ENCODE measurements at regions not wholly inside any gene's neighbourhood (a gene's known extent, or its start where the extent isn't known, plus 50 kb on each side); places are given as distances from the start of the nearest gene placed in this dataset.

DNA sequence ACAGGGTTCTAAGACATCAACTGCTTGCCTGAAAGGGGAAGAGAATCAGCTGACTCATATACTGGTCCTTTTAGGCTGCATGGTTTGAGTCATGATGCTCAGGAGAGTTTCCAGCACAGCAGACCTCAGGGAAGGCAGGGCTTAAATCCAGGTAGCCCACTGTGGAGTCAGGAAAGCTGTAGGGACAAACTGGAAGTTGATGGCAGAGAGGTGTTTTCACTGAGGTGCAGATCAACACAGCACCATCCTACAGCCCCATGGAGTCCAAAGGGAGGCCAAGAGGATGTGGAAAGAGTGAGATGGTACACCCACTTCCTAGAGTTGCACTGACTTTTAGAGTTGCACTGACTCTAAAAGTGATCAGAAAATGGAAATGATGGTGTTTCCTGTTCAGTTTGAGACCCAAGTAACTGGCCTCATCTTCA lies 252.4 kb upstream of the DUSP10 start:
- no peaks in the 10 kb centered on the region for H3K4me1 ChIP-seq
- H3K27ac ChIP-seq: no peak overlapping the region
- intact Hi-C loops (cut with DNase I; ENCODE audit: low total_unique reads): no loop called here
- no peak for DNase-seq
- H3K9me3 ChIP-seq: no peaks in the 10 kb centered on the region
- H3K4me3 ChIP-seq: no peak overlapping the region
- no peaks in the 10 kb centered on the region for H3K36me3 ChIP-seq
- TF ChIP-seq POLR2A (IDR thresholded peaks at IDR 0.05) (no peak), POLR2AphosphoS5 (IDR thresholded peaks at IDR 0.05) (no peak)
- TF ChIP-seq, protein P1, sequence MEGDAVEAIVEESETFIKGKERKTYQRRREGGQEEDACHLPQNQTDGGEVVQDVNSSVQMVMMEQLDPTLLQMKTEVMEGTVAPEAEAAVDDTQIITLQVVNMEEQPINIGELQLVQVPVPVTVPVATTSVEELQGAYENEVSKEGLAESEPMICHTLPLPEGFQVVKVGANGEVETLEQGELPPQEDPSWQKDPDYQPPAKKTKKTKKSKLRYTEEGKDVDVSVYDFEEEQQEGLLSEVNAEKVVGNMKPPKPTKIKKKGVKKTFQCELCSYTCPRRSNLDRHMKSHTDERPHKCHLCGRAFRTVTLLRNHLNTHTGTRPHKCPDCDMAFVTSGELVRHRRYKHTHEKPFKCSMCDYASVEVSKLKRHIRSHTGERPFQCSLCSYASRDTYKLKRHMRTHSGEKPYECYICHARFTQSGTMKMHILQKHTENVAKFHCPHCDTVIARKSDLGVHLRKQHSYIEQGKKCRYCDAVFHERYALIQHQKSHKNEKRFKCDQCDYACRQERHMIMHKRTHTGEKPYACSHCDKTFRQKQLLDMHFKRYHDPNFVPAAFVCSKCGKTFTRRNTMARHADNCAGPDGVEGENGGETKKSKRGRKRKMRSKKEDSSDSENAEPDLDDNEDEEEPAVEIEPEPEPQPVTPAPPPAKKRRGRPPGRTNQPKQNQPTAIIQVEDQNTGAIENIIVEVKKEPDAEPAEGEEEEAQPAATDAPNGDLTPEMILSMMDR (IDR thresholded peaks at IDR 0.05 in 8 of 11, conservative IDR thresholded peaks at IDR 0.05 in 3 of 11): no peak
- H3K27me3 ChIP-seq (replicated peaks in 1 of 7): no peaks in the 10 kb centered on the region

DNA sequence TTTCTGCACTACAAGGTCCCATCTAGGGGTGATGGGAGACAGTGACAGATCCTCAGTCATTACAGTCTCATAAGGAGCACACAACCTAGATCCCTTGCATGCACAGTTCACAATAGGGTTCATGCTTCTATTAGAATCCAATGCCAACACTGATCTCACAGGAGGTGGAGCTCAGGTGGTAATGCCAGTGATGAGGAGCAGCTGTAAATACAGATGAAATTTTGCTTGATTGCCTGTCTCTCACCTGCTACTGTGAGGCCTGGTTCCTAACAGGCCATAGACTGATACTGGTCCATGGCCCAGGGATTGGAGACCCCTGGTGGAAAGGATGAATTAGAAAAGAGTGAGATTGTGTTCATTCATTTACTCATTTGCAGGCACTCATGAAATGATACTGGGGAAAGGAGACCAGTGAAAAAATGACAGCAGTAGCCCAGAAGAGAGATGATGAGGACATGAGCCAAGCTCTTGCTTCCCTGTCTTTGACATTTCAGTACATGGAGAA lies 251.6 kb upstream of the DUSP10 start:
- Histone ChIP-seq H3K27ac (no peak overlapping the region), H3K27me3 (replicated peaks in 1 of 7) (no peaks in the 10 kb centered on the region), H3K4me3 (no peak overlapping the region), H3K4me1 (no peaks in the 10 kb centered on the region), H3K9me3 (no peaks in the 10 kb centered on the region), H3K36me3 (no peaks in the 10 kb centered on the region)
- no peak for DNase-seq
- TF ChIP-seq POLR2A (IDR thresholded peaks at IDR 0.05): no peak
- TF ChIP-seq, protein P1 (IDR thresholded peaks at IDR 0.05 in 8 of 11, conservative IDR thresholded peaks at IDR 0.05 in 3 of 11): no peak
- TF ChIP-seq POLR2AphosphoS5 (IDR thresholded peaks at IDR 0.05): no peak
- intact Hi-C loops (cut with DNase I; ENCODE audit: low total_unique reads): no loop called here

DNA sequence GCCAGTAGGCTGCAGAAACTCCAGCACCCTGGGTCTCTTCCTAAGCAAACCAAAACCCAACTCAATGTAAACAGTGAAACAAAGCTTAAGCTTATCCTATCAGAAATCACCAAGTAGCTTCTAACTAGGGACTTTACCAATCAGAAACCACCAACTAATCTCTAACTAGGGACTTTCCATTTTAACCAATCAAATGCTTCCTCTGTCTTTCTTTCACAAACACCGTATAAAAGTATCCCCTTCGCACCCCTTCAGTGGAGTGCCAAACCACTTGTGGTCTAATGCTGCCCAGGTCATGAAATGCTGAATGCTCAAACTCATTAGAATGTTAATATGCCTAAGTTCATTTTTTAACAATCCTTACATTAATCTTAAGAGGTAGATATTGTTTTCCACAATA lies 250.5 kb upstream of the DUSP10 start:
- Histone ChIP-seq H3K27me3 (replicated peaks in 1 of 7) (no peaks in the 10 kb centered on the region), H3K27ac (no peak overlapping the region), H3K9me3 (no peaks in the 10 kb centered on the region), H3K36me3 (no peaks in the 10 kb centered on the region), H3K4me3 (no peak overlapping the region), H3K4me1 (no peaks in the 10 kb centered on the region)
- 62 to 77% (median 67%) methylated on average over 2 of the region's 2 CpGs for WGBS, 5 donors
- intact Hi-C loops (cut with DNase I; ENCODE audit: low total_unique reads): no loop called here
- no peak for TF ChIP-seq POLR2A (IDR thresholded peaks at IDR 0.05)
- no peak for TF ChIP-seq POLR2AphosphoS5 (IDR thresholded peaks at IDR 0.05)
- TF ChIP-seq, protein P1 (IDR thresholded peaks at IDR 0.05 in 8 of 11, conservative IDR thresholded peaks at IDR 0.05 in 3 of 11): no peak
- DNase-seq: no peak

DNA sequence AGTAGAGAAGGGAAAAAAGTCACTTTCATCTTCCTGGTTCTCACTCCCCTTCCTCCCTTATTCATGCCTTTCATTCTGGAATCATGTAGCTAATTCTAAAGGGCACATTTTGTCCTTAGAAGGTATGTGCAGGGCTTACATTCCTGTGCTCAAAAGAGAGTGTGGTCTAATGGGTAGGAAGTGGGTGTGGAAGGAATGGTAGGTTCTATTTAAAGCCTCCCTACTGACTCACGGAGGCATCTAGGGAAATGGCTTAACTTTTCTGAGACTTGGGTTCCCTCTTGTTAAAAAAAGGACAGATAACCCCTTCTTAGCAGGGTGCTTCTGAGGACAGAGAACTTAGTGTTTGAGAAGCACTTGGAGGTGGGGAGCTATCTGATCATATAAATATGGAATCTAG lies 249.3 kb upstream of the DUSP10 start:
- no peak overlapping the region for H3K4me3 ChIP-seq
- H3K9me3 ChIP-seq: no peaks in the 10 kb centered on the region
- no peaks in the 10 kb centered on the region for H3K4me1 ChIP-seq
- TF ChIP-seq, protein P1 (IDR thresholded peaks at IDR 0.05 in 8 of 11, conservative IDR thresholded peaks at IDR 0.05 in 3 of 11): no peak
- no peak for TF ChIP-seq POLR2A (IDR thresholded peaks at IDR 0.05)
- TF ChIP-seq POLR2AphosphoS5 (IDR thresholded peaks at IDR 0.05): no peak
- intact Hi-C loops (cut with DNase I; ENCODE audit: low total_unique reads): no loop called here
- no peak overlapping the region for H3K27ac ChIP-seq
- H3K36me3 ChIP-seq: no peaks in the 10 kb centered on the region
- WGBS, 5 donors: 25 to 58% (median 46%) methylated on average over 1 of the region's 1 CpG
- H3K27me3 ChIP-seq (replicated peaks in 1 of 7): no peaks in the 10 kb centered on the region
- DNase-seq: no peak
